CD4-positive, alpha-beta T cell treated with Interferon gamma for 1 hour (primary cell): ENCODE measurements at regions not wholly inside any gene's neighbourhood (a gene's known extent, or its start where the extent isn't known, plus 50 kb on each side); places are given as distances from the start of the nearest gene placed in this dataset.
"Not testable (repeated sequence)": the region's sequence is repeated elsewhere in the genome, so short reads cannot be mapped to it uniquely, and the experiment has no call there.

ENCODE experiments used
- DNase-seq: peaks from one replicate; pipeline ENCODE4 v3.0.0-alpha.2; 2020

DNA sequence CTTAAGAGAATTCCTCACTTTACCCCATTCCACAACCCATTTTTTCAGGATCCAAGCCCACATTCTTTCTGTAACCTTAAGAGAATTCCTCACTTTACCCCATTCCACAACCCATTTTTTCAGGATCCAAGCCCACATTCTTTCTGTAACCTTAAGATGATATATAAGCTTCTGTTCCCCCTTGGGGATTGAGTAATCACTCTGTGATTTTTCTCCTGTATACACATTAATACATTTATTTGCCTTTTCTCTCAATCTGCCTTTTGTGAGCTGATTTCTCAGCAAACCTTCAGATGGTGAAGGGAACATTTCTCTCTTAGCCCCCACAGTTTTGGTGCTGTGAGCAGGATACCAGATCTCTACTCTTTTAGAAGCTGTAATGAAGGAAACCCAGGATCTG is 494.1 kb downstream of the TMEM135 start:
- DNase-seq = not testable (repeated sequence)

DNA sequence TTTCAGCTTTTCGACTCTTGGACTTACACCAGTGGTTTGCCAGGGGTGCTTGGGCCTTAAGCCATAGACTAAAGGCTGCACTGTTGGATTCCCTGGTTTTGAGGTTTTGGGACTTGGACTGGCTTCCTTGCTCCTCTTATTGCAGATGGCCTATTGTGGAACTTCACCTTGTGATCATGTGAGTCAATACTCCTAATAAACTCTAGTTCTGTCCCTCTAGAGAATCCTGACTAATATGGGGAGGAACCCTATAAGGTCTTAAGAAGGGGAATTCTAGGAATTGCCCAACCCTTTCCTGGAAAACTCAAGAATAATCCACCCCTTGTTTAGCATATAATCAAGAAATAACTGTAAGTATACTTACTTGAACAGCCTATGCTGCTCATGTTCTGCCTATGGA is 491.8 kb downstream of the TMEM135 start:
- DNase-seq = no peak

DNA sequence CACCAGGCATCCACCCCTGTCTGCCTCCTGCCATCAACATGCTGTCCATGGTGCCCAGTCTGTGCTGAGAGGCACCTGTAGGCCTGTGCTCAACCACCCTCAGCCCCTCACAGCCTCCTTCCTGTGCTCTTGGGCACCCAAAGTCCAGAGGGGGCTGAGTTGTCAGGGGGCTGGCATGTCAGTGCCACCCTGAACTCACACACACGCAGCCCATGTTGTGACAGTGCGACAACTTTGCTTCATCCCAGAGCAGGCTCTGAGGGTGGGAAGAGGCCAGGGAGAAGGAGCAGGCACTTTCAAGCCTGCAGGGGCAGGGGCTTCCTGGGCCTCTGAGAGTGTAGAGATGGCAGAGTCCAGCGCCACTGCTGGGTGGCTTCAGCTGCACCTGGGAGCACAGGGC is 491.0 kb downstream of the TMEM135 start:
- DNase-seq = no peak

DNA sequence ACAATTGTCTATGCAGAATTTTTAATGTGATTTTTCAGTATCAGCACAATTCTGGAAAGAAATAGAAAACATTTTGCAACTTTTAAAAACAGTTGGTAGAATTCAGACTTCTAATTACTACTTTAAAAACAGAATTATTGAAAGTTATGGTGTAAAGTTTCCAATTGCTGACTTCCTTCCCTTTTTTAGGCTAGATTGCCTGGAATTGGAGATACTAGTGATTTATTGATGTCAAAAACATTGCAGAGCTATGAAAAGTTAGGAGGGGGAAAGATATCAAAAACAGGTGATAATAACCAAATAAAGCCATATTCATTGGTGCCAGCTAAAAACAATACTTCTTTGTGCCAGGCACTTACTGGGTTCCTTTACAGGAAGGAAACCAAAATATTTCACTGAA is 485.5 kb downstream of the TMEM135 start:
- no peak for DNase-seq

DNA sequence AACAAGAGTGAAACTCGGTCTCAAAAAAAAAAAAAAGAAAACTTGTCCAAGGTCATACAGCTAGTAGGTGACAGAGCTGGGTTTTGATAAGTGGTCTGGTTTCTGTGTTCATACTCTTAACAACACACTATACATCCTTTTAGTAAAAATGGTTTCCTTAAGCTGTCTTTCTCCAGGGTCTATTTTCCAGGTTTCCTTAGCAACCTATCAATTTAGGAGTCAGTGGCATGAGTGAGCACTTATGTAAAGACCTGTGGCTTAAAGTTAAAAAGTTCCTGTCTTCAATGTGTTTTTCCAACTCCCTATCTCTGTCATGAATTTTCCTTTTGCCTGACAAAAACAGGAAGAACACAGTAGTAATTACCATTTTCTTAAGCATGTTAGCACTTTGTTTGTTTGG is 480.5 kb downstream of the TMEM135 start:
- no peak for DNase-seq

DNA sequence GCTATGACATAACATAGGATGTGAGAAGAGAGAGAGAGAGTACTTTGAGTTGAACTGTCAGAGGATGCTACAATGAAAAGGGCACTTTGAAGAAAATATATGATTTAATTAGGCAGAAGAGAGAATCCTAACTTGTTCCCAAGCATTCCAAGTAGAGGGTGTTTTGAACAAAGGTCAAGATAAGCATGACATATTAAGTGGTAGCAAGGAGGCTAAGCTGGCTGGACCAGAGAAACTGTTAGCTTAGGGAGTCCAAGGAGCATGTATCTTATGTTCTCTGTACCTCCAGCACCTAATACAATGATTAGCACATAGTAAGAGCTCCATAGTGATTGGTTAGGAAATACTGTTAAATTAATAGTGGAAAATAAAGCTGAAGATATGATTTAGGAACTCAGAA is 479.6 kb downstream of the TMEM135 start:
- no peak for DNase-seq

DNA sequence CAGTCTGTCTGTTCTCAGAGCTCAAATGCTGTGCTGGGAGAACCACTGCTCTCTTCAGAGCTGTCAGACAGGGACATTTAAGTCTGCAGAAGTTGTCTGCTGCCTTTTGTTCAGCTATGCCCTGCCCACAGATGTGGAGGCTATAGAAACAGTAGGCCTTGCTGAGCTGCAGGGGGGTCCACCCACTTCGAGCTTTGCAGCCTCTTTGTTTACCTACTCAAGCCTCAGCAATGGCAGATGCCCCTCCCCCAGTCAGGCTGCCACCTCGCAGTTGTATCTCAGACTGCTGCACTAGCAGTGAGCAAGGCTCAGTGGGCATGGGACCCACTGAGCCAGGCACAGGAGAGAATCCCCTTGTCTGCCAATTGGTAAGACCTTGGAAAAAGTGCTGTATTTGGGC is 470.0 kb downstream of the TMEM135 start:
- DNase-seq = not testable (repeated sequence)

DNA sequence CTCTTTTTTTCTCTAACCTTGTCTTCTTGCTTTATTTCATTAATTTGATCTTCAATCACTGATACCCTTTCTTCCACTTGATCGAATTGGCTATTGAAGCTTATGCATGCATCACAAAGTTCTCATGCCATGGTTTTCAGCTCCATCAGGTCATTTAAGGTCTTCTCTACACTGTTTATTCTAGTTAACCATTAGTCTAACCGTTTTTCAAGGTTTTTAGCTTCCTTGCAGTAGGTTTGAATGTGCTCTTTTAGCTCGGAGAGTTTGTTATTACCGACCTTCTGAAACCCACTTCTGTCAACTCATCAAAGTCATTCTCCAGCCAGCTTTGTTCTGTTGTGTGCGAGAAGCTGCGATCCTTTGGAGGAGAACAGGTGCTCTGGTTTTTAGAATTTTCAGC is 469.2 kb downstream of the TMEM135 start:
- not testable (repeated sequence) for DNase-seq

DNA sequence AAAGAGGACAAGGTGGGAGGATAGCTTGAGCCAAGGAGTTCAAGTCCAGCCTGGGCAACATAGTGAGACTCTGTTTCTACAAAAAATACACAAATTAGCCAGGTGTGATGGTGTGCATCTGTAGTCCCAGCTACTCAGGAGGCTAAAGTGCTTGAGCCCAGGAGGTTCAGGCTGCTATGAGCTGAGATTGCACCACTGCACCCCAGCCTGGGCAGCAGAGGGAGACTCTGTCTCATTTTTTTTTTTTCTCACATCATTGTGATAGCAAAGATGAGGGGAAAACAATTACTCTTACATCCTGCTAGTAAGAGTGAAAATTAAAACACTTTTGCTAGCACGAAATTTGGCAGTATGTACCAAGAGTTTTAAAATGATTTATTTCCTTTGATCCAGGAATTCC is 463.7 kb downstream of the TMEM135 start:
- no peak for DNase-seq

DNA sequence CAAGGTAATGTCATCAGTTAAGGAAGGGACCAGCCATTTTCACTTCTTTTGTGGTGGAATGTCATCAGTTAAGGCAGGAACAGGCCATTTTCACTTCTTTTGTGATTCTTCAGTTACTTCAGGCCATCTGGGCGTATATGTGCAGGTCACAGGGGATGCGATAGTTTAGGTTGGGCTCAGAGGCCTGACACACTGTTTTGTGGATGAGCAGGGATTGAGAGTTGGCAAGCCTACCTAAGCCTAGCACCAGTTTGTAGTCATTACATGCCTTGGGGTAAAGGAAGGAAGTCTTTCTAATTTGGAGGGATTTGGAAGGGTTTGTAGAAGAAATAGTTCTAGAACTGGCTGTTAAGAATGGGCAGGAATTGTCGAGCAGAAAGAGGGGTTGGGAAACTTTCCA is 457.2 kb downstream of the TMEM135 start:
- DNase-seq = not testable (repeated sequence)

DNA sequence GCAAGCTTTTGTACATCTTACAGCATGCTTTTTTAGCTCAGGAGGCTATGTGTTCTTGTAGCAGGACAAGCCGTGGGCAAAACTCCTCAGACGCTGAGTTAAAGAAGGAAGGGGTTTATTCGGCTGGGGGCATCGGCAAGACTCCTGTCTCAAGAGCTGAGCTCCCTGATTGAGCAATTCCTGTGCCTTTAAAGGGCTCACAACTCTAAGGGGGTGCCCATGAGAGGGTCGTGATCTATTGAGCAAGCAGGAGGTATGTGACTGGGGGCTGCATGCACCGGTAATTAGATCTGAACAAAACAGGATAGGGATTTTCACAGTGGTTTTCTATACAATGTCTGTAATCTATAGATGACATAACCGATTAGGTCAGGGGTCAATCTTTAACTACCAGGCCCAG is 456.3 kb downstream of the TMEM135 start:
- DNase-seq = not testable (repeated sequence)

DNA sequence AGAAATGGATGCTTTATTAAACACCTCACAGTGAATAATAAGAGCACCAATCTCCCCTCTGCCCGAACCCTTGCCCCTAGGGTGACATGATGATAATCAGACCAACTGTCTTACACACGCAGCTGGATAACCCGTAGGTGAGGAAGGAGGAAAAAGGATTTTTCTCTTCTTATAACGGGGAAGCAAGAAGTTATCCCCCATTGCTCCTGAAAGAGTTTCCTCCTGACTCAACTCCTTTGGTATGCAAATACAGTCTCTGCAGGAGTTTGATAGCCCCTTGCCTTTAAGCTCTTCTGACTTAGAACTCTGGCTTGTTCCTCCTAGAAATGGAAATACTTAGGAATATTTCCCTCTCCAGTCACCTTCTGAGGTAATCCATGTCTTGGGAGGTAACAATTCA is 455.8 kb downstream of the TMEM135 start:
- DNase-seq = no peak

DNA sequence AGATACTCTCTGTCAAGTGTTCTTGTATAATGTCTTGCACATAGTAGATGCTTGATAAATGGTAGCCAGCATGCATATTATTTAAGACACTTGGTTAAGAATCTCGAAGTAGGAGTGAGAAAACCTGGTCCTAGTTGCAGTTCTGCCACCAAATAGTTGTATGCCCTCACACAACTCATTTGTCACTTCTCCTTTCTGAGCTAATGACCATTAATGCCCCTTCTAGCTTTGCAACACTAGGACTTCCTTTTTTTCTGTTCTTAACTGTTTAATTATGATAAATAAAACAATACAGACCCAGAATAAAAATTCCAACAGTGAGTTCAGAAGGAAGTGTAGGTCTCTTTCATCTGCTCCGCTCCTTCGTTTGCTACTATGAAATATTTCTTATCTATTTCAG is 453.6 kb downstream of the TMEM135 start:
- DNase-seq = no peak

DNA sequence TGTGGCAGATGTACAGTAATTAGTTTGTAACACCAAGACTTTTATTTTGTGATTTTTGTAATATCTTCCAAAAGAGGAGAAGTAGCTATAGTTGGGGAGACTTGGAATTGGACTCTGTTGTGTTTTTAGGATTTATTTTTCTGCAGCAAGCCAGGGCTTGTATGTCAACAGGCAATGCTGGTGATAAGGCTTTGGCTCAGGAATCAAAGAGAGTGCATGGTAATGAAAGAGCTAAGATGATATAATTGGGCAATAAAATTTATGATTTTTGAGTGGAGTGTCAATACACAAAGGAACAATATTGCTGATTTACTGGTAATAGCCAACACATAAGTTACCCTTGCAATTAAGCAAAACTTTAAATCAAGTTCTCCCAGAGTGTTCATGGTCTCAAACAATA is 452.9 kb downstream of the TMEM135 start:
- DNase-seq = no peak

DNA sequence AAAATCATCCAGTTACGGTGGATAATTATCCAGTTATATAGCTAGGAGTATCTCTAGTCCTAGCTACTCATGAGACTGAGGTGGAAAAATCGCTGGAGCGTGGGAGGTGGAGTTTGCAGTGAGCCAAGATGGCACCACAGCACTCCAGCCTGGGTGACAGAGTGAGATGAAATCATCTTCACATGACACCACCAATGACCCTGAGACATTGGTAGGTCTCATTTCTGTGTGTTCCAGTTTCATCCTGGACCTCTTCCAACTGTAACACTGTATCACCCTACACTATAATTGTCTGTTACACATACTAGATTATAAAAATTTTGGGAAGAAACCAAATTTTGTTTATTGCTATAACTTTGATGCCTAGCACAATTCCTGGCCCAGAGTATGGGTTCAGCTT is 446.8 kb downstream of the TMEM135 start:
- no peak for DNase-seq

DNA sequence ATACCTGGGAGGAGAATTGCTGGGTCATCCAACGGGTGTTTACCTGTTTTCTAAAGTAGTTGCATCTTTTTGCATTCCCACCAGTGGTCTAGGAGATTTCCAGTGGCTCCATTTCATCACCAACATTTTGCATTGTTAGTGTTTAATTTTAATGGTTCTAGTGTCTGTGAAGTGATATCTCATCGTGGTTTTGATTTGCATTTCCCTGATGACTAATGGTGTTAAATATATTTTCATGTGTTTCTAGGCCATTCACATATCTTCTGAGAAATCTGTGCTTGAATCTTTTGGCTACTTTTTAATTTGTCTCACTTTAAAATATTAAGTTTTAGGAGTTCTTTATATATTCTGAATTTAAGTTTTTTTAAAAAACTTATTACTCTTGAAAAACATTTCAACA is 439.6 kb downstream of the TMEM135 start:
- DNase-seq = no peak

DNA sequence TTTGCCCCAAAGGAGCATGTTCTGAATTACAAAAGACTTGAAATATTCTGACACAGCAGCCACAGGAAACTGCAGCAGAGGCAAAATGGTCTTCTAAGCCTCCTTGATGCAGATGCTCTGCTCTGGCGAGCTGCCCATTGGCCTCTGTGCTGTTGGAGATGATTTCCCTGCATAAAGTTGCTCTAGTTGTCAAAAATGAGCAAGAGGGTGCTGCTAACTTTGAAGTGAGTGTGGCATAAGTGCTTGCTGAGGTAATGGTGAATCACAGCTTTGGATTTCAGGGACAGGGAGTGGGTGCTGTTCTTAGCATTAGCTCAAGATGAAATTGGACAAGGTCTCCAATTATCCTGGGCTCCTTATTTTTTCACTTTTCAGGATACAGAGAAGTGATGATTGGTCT is 435.4 kb downstream of the TMEM135 start:
- DNase-seq = no peak

DNA sequence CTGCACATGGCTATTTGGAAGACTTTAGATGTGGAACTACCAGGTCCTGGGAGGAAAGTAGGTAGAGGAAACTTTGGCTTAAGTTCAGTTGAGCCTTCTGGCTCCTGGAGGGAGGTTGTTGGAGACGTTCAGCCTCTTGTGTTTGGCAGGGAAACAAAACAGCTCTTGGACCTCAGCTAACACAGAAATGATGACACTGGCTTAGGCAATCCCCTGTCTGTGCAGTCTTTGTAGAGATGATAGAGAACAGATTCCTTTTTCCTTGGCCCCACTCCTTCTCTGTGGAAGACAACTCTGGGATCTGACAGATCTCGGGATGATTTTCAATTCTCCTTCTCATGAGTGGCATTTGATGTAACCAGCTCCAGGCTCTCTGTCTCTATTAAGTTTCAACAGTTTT is 428.5 kb downstream of the TMEM135 start:
- DNase-seq = no peak

DNA sequence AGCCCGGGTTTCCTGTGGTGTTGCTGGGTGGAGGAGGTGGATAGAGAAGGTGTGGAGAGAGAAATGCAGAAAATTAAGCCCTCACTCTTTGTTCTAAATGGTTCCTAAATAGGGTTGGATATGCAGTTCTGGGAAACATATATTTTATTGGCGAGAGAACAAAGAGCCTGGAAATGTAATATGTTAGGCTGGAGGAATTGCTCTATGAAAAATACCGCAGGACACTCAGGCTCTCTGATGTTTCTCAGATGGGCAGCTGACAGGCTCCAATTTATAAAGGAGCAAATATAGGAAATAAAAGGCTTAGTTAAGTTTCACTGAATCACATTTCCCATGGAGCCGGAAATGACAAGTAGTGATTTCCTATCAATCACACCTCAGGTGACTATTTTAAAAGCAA is 428.0 kb downstream of the TMEM135 start:
- no peak for DNase-seq

DNA sequence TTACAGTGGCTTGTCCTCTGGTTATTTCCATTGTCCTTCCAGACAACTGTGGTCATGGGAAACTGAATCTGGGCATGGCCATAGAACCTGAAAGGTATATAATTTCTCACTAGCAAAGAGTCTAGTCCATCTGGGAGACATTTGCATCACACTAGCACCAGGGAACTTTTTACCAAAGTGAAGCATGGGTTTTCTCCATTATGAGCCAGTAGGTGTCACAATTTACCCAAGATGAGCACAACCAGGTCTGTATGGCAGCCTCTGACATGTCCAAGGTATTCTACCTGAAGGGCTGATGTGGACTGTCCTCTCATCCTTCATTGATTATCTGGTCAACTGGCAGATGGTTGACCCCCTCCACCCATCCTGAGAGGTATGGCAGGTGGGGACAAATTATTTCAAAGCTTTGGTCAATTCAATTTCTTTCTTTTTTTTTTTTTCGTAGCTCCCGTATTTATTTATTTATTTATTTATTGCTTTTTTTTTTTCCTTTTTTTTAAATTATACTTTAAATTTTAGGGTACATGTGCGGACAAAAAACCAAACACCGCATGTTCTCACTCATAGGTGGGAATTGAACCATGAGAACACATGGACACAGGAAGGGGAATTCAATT is 425.9 kb downstream of the TMEM135 start:
- DNase-seq = no peak

DNA sequence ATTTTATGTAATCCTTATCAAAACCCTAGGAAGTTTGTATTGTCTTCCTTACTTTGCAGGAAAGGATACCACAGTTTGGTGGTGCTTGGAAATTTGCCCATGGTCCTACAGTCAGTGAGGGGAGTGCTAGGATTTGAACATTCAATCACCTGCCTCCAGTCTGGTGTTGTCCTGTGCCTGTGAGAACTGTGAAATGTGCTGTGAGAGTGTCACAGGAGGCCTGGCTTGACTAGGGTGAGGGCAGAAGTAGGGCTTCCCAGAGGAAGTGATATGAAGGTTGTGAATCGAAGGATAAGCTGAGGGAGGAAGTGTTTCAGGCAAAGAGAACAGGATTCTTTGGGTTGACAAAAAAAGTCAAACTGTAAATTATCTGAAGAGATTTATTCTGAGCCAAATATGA is 424.4 kb downstream of the TMEM135 start:
- no peak for DNase-seq

DNA sequence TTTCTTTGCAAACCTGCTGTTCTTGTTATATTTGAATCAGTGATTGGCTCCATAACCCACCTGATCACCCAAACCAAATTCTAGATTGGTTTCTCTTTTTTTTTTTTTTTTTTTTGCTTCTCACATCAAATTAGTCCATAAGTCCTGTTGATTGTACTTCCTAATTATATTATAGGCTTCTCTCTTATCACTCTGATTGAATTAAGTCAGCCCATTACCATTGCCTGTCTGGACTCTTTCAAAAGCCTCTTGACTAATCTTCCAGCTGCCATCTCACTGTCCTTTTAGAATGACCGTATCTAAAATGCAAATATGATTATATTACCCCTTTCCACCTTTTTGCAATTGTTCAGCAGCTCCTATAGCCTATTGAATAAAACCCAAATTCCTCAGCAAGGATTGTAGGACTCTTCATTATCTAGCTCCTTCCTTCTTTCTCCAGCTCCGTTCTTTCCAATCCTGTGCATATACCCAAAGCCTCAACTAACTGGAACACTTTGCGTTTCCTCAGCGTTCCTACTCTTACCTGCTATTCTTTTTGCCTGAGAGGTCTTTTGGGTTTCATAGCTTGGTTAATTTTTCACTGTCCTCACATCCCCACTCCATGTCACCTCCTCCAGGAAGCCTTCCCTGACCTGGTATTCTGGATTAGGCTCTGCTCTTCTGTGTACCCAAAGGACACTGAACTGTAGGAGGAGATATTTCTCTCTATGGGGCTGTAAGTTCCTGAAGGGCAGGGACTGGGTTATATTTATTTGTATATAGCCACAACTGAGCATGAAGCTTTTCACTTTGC is 423.3 kb downstream of the TMEM135 start:
- no peak for DNase-seq

DNA sequence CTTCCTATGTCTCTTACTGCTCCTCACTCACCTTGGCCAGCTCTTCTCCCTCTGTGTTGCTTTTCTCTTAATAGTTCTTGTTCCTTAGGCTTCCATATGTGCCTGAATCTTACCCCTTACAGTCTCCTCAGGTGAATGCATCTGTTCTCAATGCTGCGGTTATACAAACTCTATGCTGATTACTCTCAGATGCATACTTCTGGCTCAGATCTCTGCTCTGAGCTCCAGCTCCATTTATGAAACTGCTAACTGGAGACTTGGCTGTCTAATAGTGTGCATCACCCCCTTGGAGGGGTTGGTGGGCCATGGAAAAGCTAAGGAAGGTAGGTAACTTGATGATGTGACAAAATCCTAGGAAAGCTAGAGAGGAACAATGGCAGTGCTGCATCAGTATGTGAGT is 422.5 kb downstream of the TMEM135 start:
- DNase-seq = no peak

DNA sequence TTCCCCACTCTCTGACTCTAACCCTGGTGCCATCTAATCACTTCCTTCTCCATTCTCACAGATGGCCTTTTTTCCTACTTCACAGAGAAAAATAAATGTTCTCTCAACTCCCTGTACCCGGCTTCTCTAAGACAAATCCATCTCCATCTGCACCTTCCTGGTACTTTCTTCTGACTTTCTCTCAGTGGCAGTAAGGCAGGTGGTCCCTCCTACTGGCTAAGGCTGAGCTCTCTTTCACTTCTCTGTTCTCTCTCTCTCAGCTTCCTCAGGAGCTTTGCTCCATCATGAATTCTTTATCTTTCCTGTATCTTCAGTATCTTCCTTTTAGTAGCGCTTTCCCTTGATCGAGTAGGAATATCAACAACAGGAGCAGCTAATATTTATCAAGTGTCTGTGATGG is 421.6 kb downstream of the TMEM135 start:
- DNase-seq = no peak

DNA sequence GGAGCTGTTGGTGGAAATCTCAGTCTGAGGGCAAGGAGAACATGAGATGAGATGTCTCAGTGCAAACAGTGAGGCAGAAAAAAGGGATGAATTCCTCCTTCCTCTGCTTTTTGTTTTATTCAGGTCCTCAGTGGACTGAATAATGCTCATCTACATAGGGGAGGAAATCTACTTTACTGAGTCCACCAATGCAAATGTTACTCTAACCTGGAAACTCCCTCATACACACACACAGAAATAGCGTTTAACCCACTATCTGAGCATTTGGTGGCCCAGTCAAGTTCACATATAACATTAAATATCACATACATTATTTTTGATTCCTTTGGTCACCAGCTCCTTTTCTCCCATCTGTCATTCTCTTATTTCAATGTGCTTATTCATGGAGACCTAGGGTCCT is 418.8 kb downstream of the TMEM135 start:
- DNase-seq = no peak
